Upper lobe of left lung (tissue), 6 donors: ENCODE measurements at regions not wholly inside any gene's neighbourhood (a gene's known extent, or its start where the extent isn't known, plus 50 kb on each side); places are given as distances from the start of the nearest gene placed in this dataset.

Experiments used
- ATAC-seq, 2 donors: fragments of 200-7000 bp; cut with Tn5 transposase; one replicate each; pipeline ENCODE4 v1.9.1; 2022; ENCODE audit warnings: mild to moderate bottlenecking in 2 of 2, moderate library complexity in 2 of 2; ENCODE audit not compliant: low FRiP score in 2 of 2
- DNase-seq, 2 donors: peaks; one replicate each; pipeline ENCODE4 v3.0.0-alpha.2; 2019 to 2020
- H3K27ac ChIP-seq, 4 donors: fragments of 200-600 bp; sonication (generic); one replicate each; pipeline ENCODE4 v1.5.1; 2016 to 2019
- H3K27me3 ChIP-seq, 4 donors: fragments of 200-600 bp; sonication (generic); one replicate each; pipeline ENCODE4 v1.5.1; 2017 to 2019
- H3K36me3 ChIP-seq, 4 donors: fragments of 200-600 bp; sonication (generic); one replicate each; pipeline ENCODE4 v1.5.1; 2016 to 2019
- H3K4me1 ChIP-seq, 4 donors: fragments of 200-600 bp; sonication (generic); one replicate each; pipeline ENCODE4 v1.5.1; 2018 to 2019
- H3K4me3 ChIP-seq, 4 donors: fragments of 200-600 bp; sonication (generic); one replicate each; pipeline ENCODE4 v1.5.1; 2017 to 2019; ENCODE audit warnings: mild to moderate bottlenecking in 2 of 4, moderate library complexity in 1 of 4
- H3K9me3 ChIP-seq, 4 donors: fragments of 200-600 bp; sonication (generic); one replicate each; pipeline ENCODE4 v1.5.1; 2018 to 2019
- EP300 ChIP-seq, 4 donors: sonication (generic); formaldehyde crosslinking; IDR thresholded peaks; one replicate each; pipeline ENCODE4 v1.5.1; 2017; ENCODE audit warnings: antibody characterized with exemption in 4 of 4, control low read depth in 2 of 4
- POLR2A ChIP-seq, 4 donors: fragments of 450-650 bp; IDR thresholded peaks; one replicate each; pipeline ENCODE4 v1.5.1; 2016 to 2017; ENCODE audit warnings: antibody characterized with exemption in 4 of 4, mild to moderate bottlenecking in 2 of 4
- POLR2AphosphoS5 ChIP-seq, 2 donors: sonication (generic); formaldehyde crosslinking; IDR thresholded peaks; one replicate each; pipeline ENCODE4 v1.5.1; 2017; ENCODE audit warnings: antibody characterized with exemption in 2 of 2
- WGBS, 2 donors: methylation state at CpG; one replicate each; pipeline ENCODE4 v1.1.5; 2017 to 2018; 5-methylcytosine and 5-hydroxymethylcytosine counted together
- TF ChIP-seq, protein P1 (sequence below), 6 experiments: fragments of 450-650 bp in 4 of 6; fragments of 200-600 bp in 2 of 6; sonication (generic) in 2 of 6; IDR thresholded peaks; one replicate each; pipeline ENCODE4 v1.5.1; 2016 to 2019; ENCODE audit warnings: antibody characterized with exemption in 6 of 6
- donor health status: DM: no; HTN: no; CAD: no; lungs with moderate emphysema.
- donor health status: DM: no; HTN: yes; CAD: no; lungs with severe emphysema.

DNA sequence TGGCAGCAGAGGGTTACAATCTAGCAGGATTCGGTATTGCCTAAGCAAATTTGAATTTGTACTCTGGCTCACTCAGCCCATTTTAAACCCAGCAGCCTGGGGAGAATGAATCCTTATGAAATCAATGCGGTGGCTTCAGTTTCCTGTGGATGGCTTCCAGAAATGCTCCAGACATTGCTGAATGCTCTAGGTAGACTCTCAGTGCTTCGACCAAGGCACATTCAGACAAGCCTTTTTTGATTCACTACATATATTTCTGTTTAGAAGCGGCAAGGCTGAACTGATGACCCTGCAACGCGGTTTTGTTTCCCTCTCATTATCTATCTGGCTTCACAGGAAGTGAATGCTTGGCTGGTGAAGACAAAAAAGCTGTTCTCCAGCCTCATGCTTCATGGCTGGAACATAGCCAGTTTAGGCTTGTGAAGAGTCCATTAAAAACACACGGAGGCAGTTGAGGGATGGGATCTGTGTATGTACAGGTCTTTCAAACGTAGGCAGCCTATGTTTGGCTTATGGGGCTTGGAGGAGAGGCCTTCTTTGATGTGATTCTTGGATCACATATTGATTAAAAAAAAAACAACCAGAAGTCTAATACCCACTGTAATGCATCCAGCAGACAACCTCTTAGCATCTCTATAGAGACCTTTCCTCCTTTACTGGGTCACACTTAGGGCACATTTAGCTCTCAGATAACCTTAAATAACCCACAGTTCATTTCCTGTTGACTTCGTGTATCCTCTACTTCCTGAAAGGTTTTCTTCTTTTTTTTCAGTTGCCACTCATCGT lies 400.2 kb upstream of the TBL1XR1 start:
- no peaks in the 10 kb centered on the region for H3K9me3 ChIP-seq
- DNase-seq (peak in 1 of 2 donors; percentile 32), ATAC-seq (peak; percentile 47 to 86)
- peak in 1 of 2 donors; percentile 33 for TF ChIP-seq POLR2AphosphoS5 (IDR thresholded peaks at IDR 0.05)
- TF ChIP-seq EP300 (IDR thresholded peaks at IDR 0.05): no peak
- H3K36me3 ChIP-seq: no peaks in the 10 kb centered on the region
- no peaks in the 10 kb centered on the region for H3K27me3 ChIP-seq
- peaks cover 54 to 56% (median 56%) of the 10 kb centered on the region in 4 donors for H3K4me1 ChIP-seq
- no peak overlapping the region for H3K4me3 ChIP-seq
- WGBS, 2 donors: 18 to 22% methylated on average over 10 of the region's 10 CpGs
- H3K27ac ChIP-seq: peak overlapping the region; percentile 19 to 74 (median 52)

DNA sequence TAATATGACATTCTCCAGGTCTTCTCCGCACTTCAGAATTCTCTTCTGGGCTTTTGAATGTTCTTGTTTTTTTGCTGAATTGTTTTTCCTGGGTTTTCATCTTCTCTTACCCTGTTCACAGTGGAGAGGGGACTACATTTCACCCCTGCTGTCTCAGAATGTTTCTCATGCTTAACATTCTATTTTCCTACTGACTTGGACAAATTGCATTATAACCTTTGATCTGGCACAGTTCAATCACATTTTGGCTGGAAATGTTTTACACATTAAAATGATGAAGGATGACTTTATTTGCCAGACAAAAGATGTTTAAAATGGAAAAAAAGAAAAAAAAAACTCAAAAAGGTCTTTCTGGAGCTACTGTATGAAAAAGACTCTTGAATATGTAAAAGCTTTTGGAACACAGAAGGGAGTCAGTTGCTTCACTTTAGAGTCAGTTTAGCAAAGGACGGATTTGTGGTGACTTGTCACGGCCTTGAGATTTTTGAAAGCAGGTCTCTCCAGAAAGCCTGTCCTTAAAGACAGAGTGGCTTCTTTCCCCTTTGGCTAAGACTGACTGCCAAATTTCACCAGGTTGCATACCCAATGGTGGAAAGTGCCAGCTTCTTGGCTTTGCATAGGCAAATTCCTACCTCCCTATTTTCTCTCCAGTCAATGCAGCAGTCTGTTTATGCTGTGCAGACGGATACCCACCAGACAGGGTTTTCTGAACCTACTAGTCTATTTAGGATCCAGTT lies 401.0 kb upstream of the TBL1XR1 start:
- ATAC-seq: no peak

DNA sequence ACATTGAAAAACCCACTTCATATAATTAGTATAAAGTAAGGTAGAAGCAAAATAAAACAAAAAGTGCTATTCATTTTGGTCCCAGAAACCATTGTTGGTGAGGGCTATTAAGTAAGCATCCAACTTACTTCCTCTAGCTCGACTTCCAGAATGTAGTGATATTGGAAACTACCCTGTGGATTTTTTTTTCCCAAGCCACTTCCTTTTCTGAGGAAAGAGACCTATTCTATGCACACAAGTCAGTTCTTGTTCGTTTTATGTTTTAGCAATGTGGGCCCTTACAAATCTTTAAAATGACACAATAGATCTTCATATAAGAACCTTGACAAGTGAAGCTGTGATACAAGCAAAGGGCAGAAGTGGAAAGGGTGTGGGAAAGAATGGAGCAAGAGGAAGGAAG lies 402.0 kb upstream of the TBL1XR1 start:
- WGBS, 2 donors: 51 to 54% methylated on average over 2 of the region's 2 CpGs
- peaks cover 67 to 69% (median 68%) of the 10 kb centered on the region in 4 donors for H3K4me1 ChIP-seq
- ATAC-seq: no peak

More for the DNA sequence above, 401.0 kb upstream of the TBL1XR1 start:
- Histone ChIP-seq H3K27me3 (no peaks in the 10 kb centered on the region), H3K4me3 (no peak overlapping the region), H3K27ac (peak overlapping the region; percentile 19 to 74 (median 52)), H3K4me1 (peaks cover 61 to 64% (median 63%) of the 10 kb centered on the region in 4 donors), H3K9me3 (no peaks in the 10 kb centered on the region), H3K36me3 (no peaks in the 10 kb centered on the region)
- no peak for DNase-seq
- 71 to 74% methylated on average over 4 of the region's 4 CpGs for WGBS, 2 donors
- TF ChIP-seq POLR2AphosphoS5 (IDR thresholded peaks at IDR 0.05) (no peak), POLR2A (IDR thresholded peaks at IDR 0.05) (no peak), EP300 (IDR thresholded peaks at IDR 0.05) (no peak)
- TF ChIP-seq, protein P1, sequence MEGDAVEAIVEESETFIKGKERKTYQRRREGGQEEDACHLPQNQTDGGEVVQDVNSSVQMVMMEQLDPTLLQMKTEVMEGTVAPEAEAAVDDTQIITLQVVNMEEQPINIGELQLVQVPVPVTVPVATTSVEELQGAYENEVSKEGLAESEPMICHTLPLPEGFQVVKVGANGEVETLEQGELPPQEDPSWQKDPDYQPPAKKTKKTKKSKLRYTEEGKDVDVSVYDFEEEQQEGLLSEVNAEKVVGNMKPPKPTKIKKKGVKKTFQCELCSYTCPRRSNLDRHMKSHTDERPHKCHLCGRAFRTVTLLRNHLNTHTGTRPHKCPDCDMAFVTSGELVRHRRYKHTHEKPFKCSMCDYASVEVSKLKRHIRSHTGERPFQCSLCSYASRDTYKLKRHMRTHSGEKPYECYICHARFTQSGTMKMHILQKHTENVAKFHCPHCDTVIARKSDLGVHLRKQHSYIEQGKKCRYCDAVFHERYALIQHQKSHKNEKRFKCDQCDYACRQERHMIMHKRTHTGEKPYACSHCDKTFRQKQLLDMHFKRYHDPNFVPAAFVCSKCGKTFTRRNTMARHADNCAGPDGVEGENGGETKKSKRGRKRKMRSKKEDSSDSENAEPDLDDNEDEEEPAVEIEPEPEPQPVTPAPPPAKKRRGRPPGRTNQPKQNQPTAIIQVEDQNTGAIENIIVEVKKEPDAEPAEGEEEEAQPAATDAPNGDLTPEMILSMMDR (IDR thresholded peaks at IDR 0.05): no peak

DNA sequence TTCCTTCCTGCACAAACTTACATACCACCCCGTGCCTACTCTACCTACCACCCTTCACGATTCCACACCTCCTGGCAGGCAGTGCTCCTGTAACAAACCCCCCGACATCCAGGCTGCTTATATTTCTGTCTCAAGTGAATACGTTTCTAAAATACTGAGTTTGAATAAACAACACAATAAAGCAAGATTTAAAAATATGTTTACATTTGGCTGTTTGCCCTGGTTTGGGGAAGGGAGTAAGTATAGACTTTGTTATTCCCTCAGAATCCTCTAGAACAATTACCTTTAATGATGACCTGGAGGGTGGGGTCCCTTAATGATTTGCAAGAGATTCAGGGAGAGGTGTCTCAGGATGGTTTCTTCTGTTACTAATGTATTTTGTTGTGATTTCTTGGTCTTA lies 402.6 kb upstream of the TBL1XR1 start:
- Histone ChIP-seq H3K27ac (peak overlapping the region in 1 of 4 donors; percentile 37), H3K4me1 (peaks cover 67 to 69% (median 68%) of the 10 kb centered on the region in 4 donors), H3K36me3 (no peaks in the 10 kb centered on the region), H3K27me3 (no peaks in the 10 kb centered on the region), H3K9me3 (no peaks in the 10 kb centered on the region), H3K4me3 (no peak overlapping the region)
- no peak for ATAC-seq
- WGBS, 2 donors: 74 to 79% methylated on average over 4 of the region's 4 CpGs
- TF ChIP-seq EP300 (IDR thresholded peaks at IDR 0.05): no peak
- TF ChIP-seq, protein P1 (IDR thresholded peaks at IDR 0.05): no peak
- TF ChIP-seq POLR2AphosphoS5 (IDR thresholded peaks at IDR 0.05): no peak
- no peak for TF ChIP-seq POLR2A (IDR thresholded peaks at IDR 0.05)
- DNase-seq: no peak

More for the DNA sequence above, 402.0 kb upstream of the TBL1XR1 start:
- H3K4me3 ChIP-seq: no peak overlapping the region
- DNase-seq: no peak
- no peaks in the 10 kb centered on the region for H3K9me3 ChIP-seq
- no peaks in the 10 kb centered on the region for H3K27me3 ChIP-seq
- TF ChIP-seq EP300 (IDR thresholded peaks at IDR 0.05) (no peak), POLR2AphosphoS5 (IDR thresholded peaks at IDR 0.05) (no peak), POLR2A (IDR thresholded peaks at IDR 0.05) (no peak)
- TF ChIP-seq, protein P1 (IDR thresholded peaks at IDR 0.05): no peak
- H3K27ac ChIP-seq: peak overlapping the region in 1 of 4 donors; percentile 37
- H3K36me3 ChIP-seq: no peaks in the 10 kb centered on the region

DNA sequence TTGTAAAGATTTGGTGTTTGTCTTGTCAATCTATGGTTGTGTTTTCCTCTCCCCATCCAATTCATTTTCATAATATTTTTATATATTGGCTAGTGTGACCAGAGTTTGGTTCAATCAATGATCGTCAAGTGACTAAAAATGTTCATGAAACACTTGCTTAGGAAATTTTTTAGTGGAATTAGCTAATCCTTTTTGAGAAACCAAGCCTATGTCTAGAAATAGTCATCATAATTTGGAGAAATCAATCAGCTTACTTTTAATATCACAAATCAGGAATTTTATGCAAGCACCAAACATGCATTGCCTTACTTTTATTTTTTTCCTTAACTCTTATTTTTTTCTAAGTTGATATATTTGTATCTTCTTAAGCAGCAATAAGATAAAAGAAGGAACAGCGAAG lies 403.1 kb upstream of the TBL1XR1 start:
- 82 to 89% methylated on average over 2 of the region's 2 CpGs for WGBS, 2 donors

More for the DNA sequence above, 403.1 kb upstream of the TBL1XR1 start:
- H3K27ac ChIP-seq: no peak overlapping the region
- no peaks in the 10 kb centered on the region for H3K27me3 ChIP-seq
- peaks cover 67 to 69% (median 68%) of the 10 kb centered on the region in 4 donors for H3K4me1 ChIP-seq
- no peaks in the 10 kb centered on the region for H3K9me3 ChIP-seq
- H3K36me3 ChIP-seq: no peaks in the 10 kb centered on the region
- DNase-seq (no peak), ATAC-seq (no peak)
- no peak overlapping the region for H3K4me3 ChIP-seq
- TF ChIP-seq, protein P1 (IDR thresholded peaks at IDR 0.05): no peak
- TF ChIP-seq POLR2A (IDR thresholded peaks at IDR 0.05): no peak
- no peak for TF ChIP-seq EP300 (IDR thresholded peaks at IDR 0.05)
- TF ChIP-seq POLR2AphosphoS5 (IDR thresholded peaks at IDR 0.05): no peak
